GM19452 (cell line): ENCODE measurements at regions not wholly inside any gene's neighbourhood (a gene's known extent, or its start where the extent isn't known, plus 50 kb on each side); places are given as distances from the start of the nearest gene placed in this dataset.
"Not testable (repeated sequence)": the region's sequence is repeated elsewhere in the genome, so short reads cannot be mapped to it uniquely, and the experiment has no call there.

Experiments
- ATAC-seq: cut with Tn5 transposase; IDR thresholded peaks from one replicate; pipeline ENCODE4 v1.9.1; 2021; ENCODE audit not compliant: unreplicated experiment

DNA sequence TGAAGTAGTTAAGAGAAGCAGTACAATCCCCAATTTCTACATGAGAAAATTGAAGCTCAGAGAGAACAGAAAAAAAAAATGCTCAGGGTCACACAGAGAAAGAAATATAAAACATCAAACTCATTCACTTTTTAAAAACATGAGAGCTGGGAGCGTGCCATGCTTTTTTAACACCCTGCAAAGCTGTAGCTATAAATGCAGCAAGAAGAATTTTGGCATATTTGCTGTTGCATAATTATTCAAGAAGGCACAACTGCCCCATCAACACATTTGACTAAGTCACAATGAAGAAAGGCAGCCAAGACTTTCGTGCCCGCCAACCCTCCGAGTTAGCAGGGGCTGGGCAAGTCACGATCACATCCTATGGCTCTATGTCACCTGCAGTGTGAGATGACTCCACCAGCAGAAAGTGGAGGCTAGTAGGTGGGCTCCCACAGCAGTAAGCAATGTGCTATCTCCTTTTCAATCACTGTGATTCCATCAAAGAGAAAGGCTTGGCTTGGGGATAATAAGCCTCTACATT is 214.8 kb downstream of the DHX15 start:
- ATAC-seq = no peak

DNA sequence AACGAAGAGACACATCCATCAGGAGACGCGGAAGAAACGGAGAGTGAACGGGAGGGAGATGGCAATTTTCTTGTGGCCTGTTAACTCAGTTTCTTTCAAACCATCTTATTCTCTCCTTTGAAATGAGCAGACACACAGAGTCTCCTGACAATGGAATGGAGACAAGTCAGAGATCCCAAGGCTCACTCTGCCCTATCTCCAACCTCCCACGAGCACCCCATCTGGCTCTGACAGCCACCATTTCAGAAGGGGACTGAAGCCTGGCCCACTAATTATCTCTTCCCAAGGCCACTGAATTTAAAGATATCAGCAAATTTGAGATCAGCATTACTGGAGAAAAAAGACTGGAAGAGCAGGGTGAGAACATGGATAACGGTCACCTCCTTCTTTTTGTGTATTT is 215.6 kb downstream of the DHX15 start:
- ATAC-seq = no peak

DNA sequence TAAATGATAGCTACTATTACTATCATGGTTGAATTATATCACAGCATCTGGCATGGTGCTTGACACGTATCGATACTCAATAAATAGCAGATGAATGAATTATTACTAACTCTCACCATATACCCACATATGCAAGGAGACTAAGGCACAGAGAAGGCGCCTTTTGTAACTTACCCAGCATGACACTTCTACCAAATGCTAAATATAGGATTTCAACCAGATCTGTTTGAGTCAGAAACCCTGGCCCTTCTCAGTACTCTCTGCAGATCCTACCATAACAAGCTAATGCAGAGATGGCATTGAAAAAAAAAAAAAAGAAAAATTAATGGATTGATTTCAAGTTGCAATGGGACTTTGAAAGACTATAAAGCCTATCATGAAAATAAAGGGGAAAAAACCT is 219.5 kb downstream of the DHX15 start:
- no peak for ATAC-seq

DNA sequence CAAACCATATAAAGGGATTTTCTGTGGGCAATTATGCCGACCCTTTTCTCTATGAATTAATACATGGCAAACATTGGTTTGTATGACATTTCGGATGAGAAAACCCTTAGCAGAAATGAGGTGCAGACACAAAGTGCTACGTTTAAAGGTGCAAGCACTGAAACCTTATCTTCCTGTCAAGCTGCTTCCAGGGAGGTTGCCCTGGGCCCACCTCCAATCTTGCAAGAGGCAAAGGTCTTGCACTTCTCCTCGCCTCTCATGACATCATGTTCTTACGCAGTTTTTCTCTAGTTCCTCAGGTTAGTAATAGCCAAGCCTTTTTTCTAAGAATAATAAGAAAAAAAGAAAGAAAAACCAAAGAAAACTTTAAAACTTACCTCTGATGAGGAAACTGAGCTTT is 220.1 kb downstream of the DHX15 start:
- ATAC-seq = no peak

DNA sequence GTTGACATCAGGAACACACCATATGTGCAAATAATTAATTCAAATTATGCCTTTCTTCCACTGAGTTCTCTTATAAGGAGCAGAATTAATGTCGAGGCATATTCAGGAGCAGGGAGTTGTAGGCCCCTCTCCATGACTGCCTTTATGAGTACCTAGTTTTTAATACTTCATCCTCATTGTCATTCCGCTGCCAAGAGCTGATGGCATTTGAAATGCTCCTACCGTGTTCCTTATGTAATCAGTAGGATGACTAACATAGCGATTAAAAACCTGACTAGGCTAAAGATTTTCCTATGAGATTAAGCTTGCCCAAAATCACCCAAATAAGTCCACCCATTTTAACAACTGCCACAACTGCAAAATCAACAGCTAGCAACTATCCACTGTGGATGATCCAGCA is 220.6 kb downstream of the DHX15 start:
- no peak for ATAC-seq

DNA sequence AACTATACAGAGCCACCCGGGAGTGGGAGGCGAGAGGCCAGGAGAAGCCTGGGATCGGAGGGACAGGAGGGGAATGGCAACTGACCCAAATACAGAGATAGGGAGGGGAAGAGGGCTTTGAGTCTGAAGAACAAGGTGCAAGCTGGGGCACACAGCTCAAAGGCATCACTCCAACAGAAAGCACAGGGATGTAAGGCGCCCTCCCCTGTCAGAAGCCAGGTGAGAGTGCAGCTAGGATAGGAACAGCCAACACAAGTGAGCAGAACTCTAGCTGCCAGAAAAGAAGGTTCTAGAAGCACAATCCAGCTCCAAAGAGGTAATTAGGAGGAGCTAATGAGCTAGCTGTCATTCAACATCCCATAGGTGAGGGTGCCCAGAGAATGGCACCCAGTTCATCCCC is 232.2 kb downstream of the DHX15 start:
- ATAC-seq = no peak

DNA sequence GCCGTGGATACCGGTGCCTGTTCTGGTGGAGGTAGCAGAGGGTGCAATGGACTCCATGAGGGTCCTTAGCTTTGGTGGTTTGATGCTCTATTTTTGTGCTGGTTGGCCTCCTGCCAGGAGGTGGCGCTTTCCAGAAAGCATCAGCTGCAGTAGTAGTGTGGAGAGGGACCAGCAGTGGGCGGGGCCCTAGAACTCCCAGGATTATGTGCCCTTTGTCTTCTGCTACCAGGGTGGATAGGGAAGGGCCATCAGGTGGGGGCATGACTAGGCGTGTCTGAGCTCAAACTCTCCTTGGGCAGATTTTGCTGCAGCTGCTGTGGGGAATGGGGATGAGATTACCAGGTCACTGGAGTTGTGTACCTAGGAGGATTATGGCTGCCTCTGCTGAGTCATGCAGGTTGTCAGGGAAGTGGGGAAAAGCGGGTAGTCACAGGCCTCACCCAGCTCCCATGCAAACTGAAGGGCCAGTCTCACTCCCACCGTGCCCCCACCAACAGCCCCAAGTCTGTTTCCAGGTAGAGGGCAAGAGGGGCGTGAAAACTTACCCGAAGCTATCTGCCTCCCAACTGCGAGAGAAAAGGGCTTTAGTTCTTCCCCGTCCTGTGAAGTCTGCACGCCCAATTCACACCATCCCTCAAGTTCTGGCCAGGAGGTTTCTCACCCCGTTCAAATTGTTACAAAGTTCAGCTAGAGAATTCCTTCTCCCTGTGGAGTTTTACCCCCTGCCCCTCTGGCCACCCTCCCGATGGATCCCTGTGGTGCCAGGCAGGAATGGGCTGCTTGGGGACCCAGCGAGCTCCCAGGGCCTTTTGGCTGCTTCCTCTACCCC is 235.0 kb downstream of the DHX15 start:
- not testable (repeated sequence) for ATAC-seq

- no peak for ATAC-seq
Observed at GRCh38 chr4:24339260-24339659, 245.1 kb downstream of the DHX15 start.

GRCh38 chr4:24337451-24338190 is 246.7 kb downstream of the DHX15 start:
- ATAC-seq = no peak

DNA sequence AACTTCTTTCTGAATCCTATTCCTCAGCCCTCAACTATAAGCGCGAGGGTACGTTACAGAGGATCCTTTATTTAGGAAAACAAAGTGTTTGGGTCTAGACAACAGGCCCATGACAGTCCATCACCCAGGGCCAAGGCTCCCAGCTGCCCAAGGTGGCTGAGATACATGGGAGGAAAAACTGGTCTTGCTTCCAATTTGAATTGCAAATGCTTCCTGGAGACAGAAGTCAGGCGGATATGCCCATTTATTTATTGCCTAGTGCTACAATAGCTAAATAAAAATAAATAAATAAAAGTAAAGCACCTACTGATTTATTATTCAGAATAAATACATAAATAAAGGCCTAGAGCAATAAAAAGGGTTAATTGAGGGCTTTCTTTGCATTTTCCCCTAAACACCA is 248.7 kb downstream of the DHX15 start:
- no peak for ATAC-seq

- ATAC-seq = no peak
Observed at GRCh38 chr4:24334906-24335305, 249.4 kb downstream of the DHX15 start.

DNA sequence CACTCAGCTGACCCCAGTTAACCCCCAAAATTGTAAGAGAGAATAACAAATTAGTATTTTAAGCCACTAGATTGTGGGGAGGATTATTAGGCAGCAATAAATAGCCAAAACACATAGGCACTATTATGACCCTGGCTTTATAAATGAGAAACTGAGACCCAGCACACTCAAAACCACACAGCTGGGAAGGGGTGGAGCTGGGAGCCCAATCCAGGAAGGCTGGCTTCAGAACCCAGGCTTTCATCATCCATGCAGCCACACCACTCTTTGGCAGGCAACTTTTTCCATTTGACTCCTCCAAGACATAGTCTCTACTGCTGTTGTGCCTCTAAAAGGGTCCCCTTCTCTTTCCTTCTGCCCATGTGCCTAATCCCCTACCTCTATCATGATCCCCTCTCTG is 253.8 kb downstream of the DHX15 start:
- no peak for ATAC-seq

DNA sequence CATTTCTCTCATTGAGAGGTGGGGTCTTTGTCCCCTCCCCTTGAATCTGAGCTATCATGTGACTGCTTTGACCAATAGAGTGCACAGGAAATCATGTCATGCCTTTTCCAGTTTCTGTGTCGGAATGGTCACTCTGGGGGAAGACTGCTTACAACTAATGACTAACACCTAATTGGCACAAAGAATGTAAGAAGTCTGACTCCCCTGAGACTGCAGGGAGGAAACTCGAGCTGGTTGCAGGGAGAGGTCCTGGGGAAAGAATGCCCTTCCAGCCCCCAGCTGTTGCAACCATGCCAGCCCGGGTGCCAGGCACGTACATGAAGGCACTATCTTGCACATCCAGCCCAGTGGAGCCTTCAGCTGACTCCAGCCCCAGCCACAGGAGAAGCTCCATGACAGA is 254.2 kb downstream of the DHX15 start:
- ATAC-seq = no peak

- no peak for ATAC-seq
Observed at GRCh38 chr4:24328711-24329110, 255.6 kb downstream of the DHX15 start.

- no peak for ATAC-seq
Observed at GRCh38 chr4:24328310-24328709, 256.0 kb downstream of the DHX15 start.

GRCh38 chr4:24322995-24323394 is 261.4 kb downstream of the DHX15 start:
- ATAC-seq = no peak

- ATAC-seq = no peak
Observed at GRCh38 chr4:24322511-24322910, 261.8 kb downstream of the DHX15 start.

DNA sequence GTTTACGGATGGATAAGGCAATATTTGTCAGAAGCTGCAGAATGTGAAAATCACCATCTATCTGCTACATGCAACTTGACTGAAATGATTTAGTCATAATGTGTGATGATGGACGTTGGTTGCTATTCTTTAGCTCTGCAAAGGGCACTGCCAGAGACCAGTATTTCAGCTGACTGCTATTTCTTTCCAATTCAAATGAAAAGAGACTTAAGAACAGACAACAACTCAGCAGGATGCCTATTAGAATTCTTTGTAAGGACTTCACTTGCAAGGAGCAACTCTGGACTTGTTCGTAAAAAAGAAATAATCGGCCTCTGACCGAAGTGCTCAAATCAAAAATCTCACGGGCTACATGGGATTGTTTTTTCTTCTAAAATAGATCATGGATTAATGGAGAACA is 262.7 kb downstream of the DHX15 start:
- no peak for ATAC-seq

GRCh38 chr4:24321131-24321530 is 263.2 kb downstream of the DHX15 start:
- no peak for ATAC-seq

DNA sequence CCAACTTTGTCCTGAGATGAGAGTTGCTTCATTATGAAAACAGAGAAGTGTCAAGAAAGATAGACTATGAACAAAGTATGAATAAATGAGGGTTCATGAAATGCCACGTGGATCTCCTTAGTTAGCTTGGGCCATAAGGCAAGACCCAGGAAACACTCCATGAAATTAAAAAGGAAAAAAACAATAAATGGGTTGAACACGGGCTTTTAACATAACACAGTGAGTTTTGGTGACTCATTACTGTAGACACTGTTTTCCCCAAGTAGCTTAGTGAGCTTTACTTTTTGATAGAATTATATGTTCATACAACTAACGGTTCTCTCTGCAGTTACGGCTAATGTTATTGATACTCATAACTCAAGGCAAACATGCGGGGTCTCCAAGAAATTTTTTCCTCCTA is 265.0 kb downstream of the DHX15 start:
- ATAC-seq = no peak

GRCh38 chr4:24315056-24315455 is 269.3 kb downstream of the DHX15 start:
- ATAC-seq = no peak

- ATAC-seq = no peak
Observed at GRCh38 chr4:24312261-24312913, 272.0 kb downstream of the DHX15 start.
